Esophagus muscularis mucosa (tissue), 4 donors: ENCODE measurements at regions not wholly inside any gene's neighbourhood (a gene's known extent, or its start where the extent isn't known, plus 50 kb on each side); places are given as distances from the start of the nearest gene placed in this dataset.

Source experiments
- EP300 ChIP-seq: sonication (generic); formaldehyde crosslinking; IDR thresholded peaks from one replicate; pipeline ENCODE4 v1.6.1; 2017; ENCODE audit warnings: antibody characterized with exemption
- POLR2A ChIP-seq: fragments of 450-650 bp; IDR thresholded peaks from one replicate; pipeline ENCODE4 v1.6.1; 2017; ENCODE audit warnings: antibody characterized with exemption, moderate library complexity, mild to moderate bottlenecking, low read depth
- POLR2AphosphoS5 ChIP-seq, 2 donors: sonication (generic); formaldehyde crosslinking; IDR thresholded peaks; one replicate each; pipeline ENCODE4 v1.6.1; 2017; ENCODE audit warnings: antibody characterized with exemption in 2 of 2
- TF ChIP-seq, protein P1 (sequence below), 3 experiments: fragments of 200-600 bp in 2 of 3; fragments of 450-650 bp in 1 of 3; sonication (generic) in 2 of 3; IDR thresholded peaks; one replicate each; pipeline ENCODE4 v1.5.1; 2017 to 2019; ENCODE audit warnings: antibody characterized with exemption in 3 of 3, mild to moderate bottlenecking in 2 of 3, moderate library complexity in 1 of 3

DNA sequence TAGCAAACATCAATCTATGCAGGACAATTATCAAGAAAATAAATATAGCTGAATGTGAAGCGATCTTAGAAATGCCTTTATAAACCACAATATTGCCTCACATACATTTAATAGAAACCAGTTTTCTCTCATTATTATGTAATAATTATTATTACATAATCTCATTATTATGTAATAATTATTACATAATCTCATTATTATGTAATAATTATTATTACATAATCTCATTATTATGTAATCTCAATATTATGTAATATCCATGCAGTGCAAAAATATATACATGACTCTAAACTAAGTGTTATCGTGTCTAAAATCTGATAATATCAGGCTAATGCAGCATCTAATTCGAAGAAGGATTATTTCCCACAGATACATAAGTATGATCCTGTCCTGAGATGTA, 563.9 kb upstream of the SEMA6A start:
- TF ChIP-seq POLR2A, result no peak
- TF ChIP-seq, protein P1, sequence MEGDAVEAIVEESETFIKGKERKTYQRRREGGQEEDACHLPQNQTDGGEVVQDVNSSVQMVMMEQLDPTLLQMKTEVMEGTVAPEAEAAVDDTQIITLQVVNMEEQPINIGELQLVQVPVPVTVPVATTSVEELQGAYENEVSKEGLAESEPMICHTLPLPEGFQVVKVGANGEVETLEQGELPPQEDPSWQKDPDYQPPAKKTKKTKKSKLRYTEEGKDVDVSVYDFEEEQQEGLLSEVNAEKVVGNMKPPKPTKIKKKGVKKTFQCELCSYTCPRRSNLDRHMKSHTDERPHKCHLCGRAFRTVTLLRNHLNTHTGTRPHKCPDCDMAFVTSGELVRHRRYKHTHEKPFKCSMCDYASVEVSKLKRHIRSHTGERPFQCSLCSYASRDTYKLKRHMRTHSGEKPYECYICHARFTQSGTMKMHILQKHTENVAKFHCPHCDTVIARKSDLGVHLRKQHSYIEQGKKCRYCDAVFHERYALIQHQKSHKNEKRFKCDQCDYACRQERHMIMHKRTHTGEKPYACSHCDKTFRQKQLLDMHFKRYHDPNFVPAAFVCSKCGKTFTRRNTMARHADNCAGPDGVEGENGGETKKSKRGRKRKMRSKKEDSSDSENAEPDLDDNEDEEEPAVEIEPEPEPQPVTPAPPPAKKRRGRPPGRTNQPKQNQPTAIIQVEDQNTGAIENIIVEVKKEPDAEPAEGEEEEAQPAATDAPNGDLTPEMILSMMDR (IDR thresholded peaks at IDR 0.05), result no peak
- no peak for TF ChIP-seq EP300
- TF ChIP-seq POLR2AphosphoS5 (IDR thresholded peaks at IDR 0.05), result no peak
